ENCODE measurements at regions not wholly inside any gene's neighbourhood (a gene's known extent, or its start where the extent isn't known, plus 50 kb on each side); places are given as distances from the start of the nearest gene placed in this dataset.
A peak's percentile ranks its signal among the peaks of the same experiment; 100 is the strongest.
"Not testable (repeated sequence)": the region's sequence is repeated elsewhere in the genome, so short reads cannot be mapped to it uniquely, and the experiment has no call there.

- no peak overlapping the region for H3K27ac Mint-ChIP-seq
- H3K36me3 ChIP-seq (ENCODE audit: control insufficient read depth in 2 of 2, extremely low read depth in 1 of 2, insufficient read depth in 1 of 2, low read length in 1 of 2) = no peaks in the 10 kb centered on the region
- H3K9me3 ChIP-seq = no peaks in the 10 kb centered on the region
- H3K9me3 Mint-ChIP-seq = peaks cover 0 to 13% (median 10%) of the 10 kb centered on the region in 3 donors
- peaks cover 0 to 8% of the 10 kb centered on the region in 2 experiments for H3K27me3 ChIP-seq (replicated peaks in 1 of 2; ENCODE audit: control insufficient read depth in 2 of 2, extremely low read depth in 1 of 2, insufficient read depth in 2 of 2, low read length in 1 of 2)
- ATAC-seq (replicated peaks in 1 of 4) = no peak
- H3K4me3 Mint-ChIP-seq = no peak overlapping the region
- POLR2A ChIA-PET = no interaction called here
- H3K36me3 Mint-ChIP-seq = no peaks in the 10 kb centered on the region
- peaks cover 7 to 12% of the 10 kb centered on the region in 2 donors for H3K27me3 Mint-ChIP-seq
- no peaks in the 10 kb centered on the region for H3K4me1 Mint-ChIP-seq
- CTCF ChIA-PET = no interaction called here
- no peaks in the 10 kb centered on the region for H3K4me1 ChIP-seq (ENCODE audit: control insufficient read depth in 1 of 2, extremely low read depth in 1 of 2, insufficient read depth in 2 of 2, low read length in 2 of 2)
- no peak overlapping the region for H3K27ac ChIP-seq (ENCODE audit: low read length)
- 82% methylated on average over 6 of the region's 7 CpGs for WGBS (ENCODE audit: insufficient coverage)
- no peak for DNase-seq
- H3K4me3 ChIP-seq (ENCODE audit: control insufficient read depth in 1 of 2, extremely low read depth in 1 of 2, low read length in 1 of 2) = no peak overlapping the region
Observed at GRCh38 chr16:66176111-66176510, 190.4 kb upstream of the CDH5 start.

GRCh38 chr16:66175636-66176035 lies 190.9 kb upstream of the CDH5 start:
- no peaks in the 10 kb centered on the region for H3K36me3 Mint-ChIP-seq
- H3K9me3 ChIP-seq = no peaks in the 10 kb centered on the region
- H3K36me3 ChIP-seq (ENCODE audit: control insufficient read depth in 2 of 2, extremely low read depth in 1 of 2, insufficient read depth in 1 of 2, low read length in 1 of 2) = no peaks in the 10 kb centered on the region
- POLR2A ChIA-PET = no interaction called here
- H3K4me3 Mint-ChIP-seq = no peak overlapping the region
- H3K4me1 Mint-ChIP-seq = no peaks in the 10 kb centered on the region
- H3K27ac ChIP-seq (ENCODE audit: low read length) = no peak overlapping the region
- H3K27me3 Mint-ChIP-seq = peaks cover 7 to 12% of the 10 kb centered on the region in 2 donors
- H3K27me3 ChIP-seq (replicated peaks in 1 of 2; ENCODE audit: control insufficient read depth in 2 of 2, extremely low read depth in 1 of 2, insufficient read depth in 2 of 2, low read length in 1 of 2) = peaks cover 0 to 8% of the 10 kb centered on the region in 2 experiments
- H3K27ac Mint-ChIP-seq = no peak overlapping the region
- WGBS (ENCODE audit: insufficient coverage) = no CpG with 5 or more reads among the region's 4 CpGs
- H3K4me1 ChIP-seq (ENCODE audit: control insufficient read depth in 1 of 2, extremely low read depth in 1 of 2, insufficient read depth in 2 of 2, low read length in 2 of 2) = no peaks in the 10 kb centered on the region
- H3K9me3 Mint-ChIP-seq = peaks cover 0 to 13% (median 10%) of the 10 kb centered on the region in 3 donors
- DNase-seq = no peak
- H3K4me3 ChIP-seq (ENCODE audit: control insufficient read depth in 1 of 2, extremely low read depth in 1 of 2, low read length in 1 of 2) = no peak overlapping the region
- no peak for ATAC-seq (replicated peaks in 1 of 4)
- CTCF ChIA-PET = no interaction called here

GRCh38 chr16:66175058-66175457 lies 191.4 kb upstream of the CDH5 start:
- ChIA-PET CTCF (no interaction called here), POLR2A (no interaction called here)
- H3K4me3 Mint-ChIP-seq = no peak overlapping the region
- H3K27ac Mint-ChIP-seq = peak overlapping the region in 1 of 2 donors; percentile 14
- H3K27ac ChIP-seq (ENCODE audit: low read length) = no peak overlapping the region
- peaks cover 5 to 12% of the 10 kb centered on the region in 2 donors for H3K27me3 Mint-ChIP-seq
- DNase-seq (no peak), ATAC-seq (replicated peaks in 1 of 4) (no peak)
- H3K9me3 Mint-ChIP-seq = peaks cover 0 to 8% (median 7%) of the 10 kb centered on the region in 3 donors
- H3K27me3 ChIP-seq (replicated peaks in 1 of 2; ENCODE audit: control insufficient read depth in 2 of 2, extremely low read depth in 1 of 2, insufficient read depth in 2 of 2, low read length in 1 of 2) = peaks cover 0 to 8% of the 10 kb centered on the region in 2 experiments
- 85% methylated on average over 5 of the region's 5 CpGs for WGBS (ENCODE audit: insufficient coverage)
- no peaks in the 10 kb centered on the region for H3K4me1 ChIP-seq (ENCODE audit: control insufficient read depth in 1 of 2, extremely low read depth in 1 of 2, insufficient read depth in 2 of 2, low read length in 2 of 2)
- no peaks in the 10 kb centered on the region for H3K36me3 ChIP-seq (ENCODE audit: control insufficient read depth in 2 of 2, extremely low read depth in 1 of 2, insufficient read depth in 1 of 2, low read length in 1 of 2)
- no peak overlapping the region for H3K4me3 ChIP-seq (ENCODE audit: control insufficient read depth in 1 of 2, extremely low read depth in 1 of 2, low read length in 1 of 2)
- no peaks in the 10 kb centered on the region for H3K9me3 ChIP-seq
- no peaks in the 10 kb centered on the region for H3K36me3 Mint-ChIP-seq
- no peaks in the 10 kb centered on the region for H3K4me1 Mint-ChIP-seq

GRCh38 chr16:66173796-66174195 lies 192.7 kb upstream of the CDH5 start:
- H3K4me1 ChIP-seq (ENCODE audit: control insufficient read depth in 1 of 2, extremely low read depth in 1 of 2, insufficient read depth in 2 of 2, low read length in 2 of 2); ATAC-seq (replicated peaks in 1 of 4); POLR2A ChIA-PET; H3K27ac ChIP-seq (ENCODE audit: low read length); H3K36me3 ChIP-seq (ENCODE audit: control insufficient read depth in 2 of 2, extremely low read depth in 1 of 2, insufficient read depth in 1 of 2, low read length in 1 of 2); H3K4me1 Mint-ChIP-seq; DNase-seq; H3K27ac Mint-ChIP-seq; H3K9me3 Mint-ChIP-seq; H3K9me3 ChIP-seq; H3K4me3 Mint-ChIP-seq; CTCF ChIA-PET; H3K4me3 ChIP-seq (ENCODE audit: control insufficient read depth in 1 of 2, extremely low read depth in 1 of 2, low read length in 1 of 2); H3K36me3 Mint-ChIP-seq: not testable (repeated sequence)
- H3K27me3 ChIP-seq (replicated peaks in 1 of 2; ENCODE audit: control insufficient read depth in 2 of 2, extremely low read depth in 1 of 2, insufficient read depth in 2 of 2, low read length in 1 of 2) = peaks cover 0 to 10% of the 10 kb centered on the region in 2 experiments
- 85% methylated on average over 7 of the region's 10 CpGs for WGBS (ENCODE audit: insufficient coverage)
- peaks cover 5 to 12% of the 10 kb centered on the region in 2 donors for H3K27me3 Mint-ChIP-seq

GRCh38 chr16:66173181-66173580 lies 193.3 kb upstream of the CDH5 start:
- DNase-seq; H3K36me3 ChIP-seq (ENCODE audit: control insufficient read depth in 2 of 2, extremely low read depth in 1 of 2, insufficient read depth in 1 of 2, low read length in 1 of 2); POLR2A ChIA-PET; H3K4me3 ChIP-seq (ENCODE audit: control insufficient read depth in 1 of 2, extremely low read depth in 1 of 2, low read length in 1 of 2); ATAC-seq (replicated peaks in 1 of 4); CTCF ChIA-PET; H3K9me3 Mint-ChIP-seq; H3K4me1 Mint-ChIP-seq; H3K4me1 ChIP-seq (ENCODE audit: control insufficient read depth in 1 of 2, extremely low read depth in 1 of 2, insufficient read depth in 2 of 2, low read length in 2 of 2); H3K4me3 Mint-ChIP-seq; H3K27ac ChIP-seq (ENCODE audit: low read length); H3K36me3 Mint-ChIP-seq; H3K27ac Mint-ChIP-seq; H3K9me3 ChIP-seq: not testable (repeated sequence)
- 60% methylated on average over 1 of the region's 6 CpGs for WGBS (ENCODE audit: insufficient coverage)
- H3K27me3 ChIP-seq (replicated peaks in 1 of 2; ENCODE audit: control insufficient read depth in 2 of 2, extremely low read depth in 1 of 2, insufficient read depth in 2 of 2, low read length in 1 of 2) = peaks cover 0 to 10% of the 10 kb centered on the region in 2 experiments
- peaks cover 5 to 12% of the 10 kb centered on the region in 2 donors for H3K27me3 Mint-ChIP-seq

GRCh38 chr16:66172463-66172862 lies 194.0 kb upstream of the CDH5 start:
- H3K27ac Mint-ChIP-seq = no peak overlapping the region
- ChIA-PET CTCF (no interaction called here), POLR2A (no interaction called here)
- Histone ChIP-seq H3K36me3 (ENCODE audit: control insufficient read depth in 2 of 2, extremely low read depth in 1 of 2, insufficient read depth in 1 of 2, low read length in 1 of 2) (no peaks in the 10 kb centered on the region), H3K27ac (ENCODE audit: low read length) (no peak overlapping the region), H3K4me1 (ENCODE audit: control insufficient read depth in 1 of 2, extremely low read depth in 1 of 2, insufficient read depth in 2 of 2, low read length in 2 of 2) (no peaks in the 10 kb centered on the region), H3K9me3 (no peaks in the 10 kb centered on the region), H3K4me3 (ENCODE audit: control insufficient read depth in 1 of 2, extremely low read depth in 1 of 2, low read length in 1 of 2) (no peak overlapping the region), H3K27me3 (replicated peaks in 1 of 2; ENCODE audit: control insufficient read depth in 2 of 2, extremely low read depth in 1 of 2, insufficient read depth in 2 of 2, low read length in 1 of 2) (peaks cover 0 to 11% of the 10 kb centered on the region in 2 experiments)
- 71% methylated on average over 2 of the region's 4 CpGs for WGBS (ENCODE audit: insufficient coverage)
- no peaks in the 10 kb centered on the region for H3K36me3 Mint-ChIP-seq
- ATAC-seq (replicated peaks in 1 of 4) (no peak), DNase-seq (no peak)
- H3K27me3 Mint-ChIP-seq = peaks cover 5 to 10% of the 10 kb centered on the region in 2 donors
- H3K4me1 Mint-ChIP-seq = no peaks in the 10 kb centered on the region
- H3K4me3 Mint-ChIP-seq = no peak overlapping the region
- no peaks in the 10 kb centered on the region for H3K9me3 Mint-ChIP-seq

GRCh38 chr16:66171578-66171977 lies 194.9 kb upstream of the CDH5 start:
- ATAC-seq (replicated peaks in 1 of 4) = no peak
- Mint-ChIP-seq H3K4me1 (no peaks in the 10 kb centered on the region), H3K36me3 (no peaks in the 10 kb centered on the region), H3K4me3 (no peak overlapping the region), H3K27ac (no peak overlapping the region), H3K27me3 (peaks cover 8 to 9% of the 10 kb centered on the region in 2 donors), H3K9me3 (no peaks in the 10 kb centered on the region)
- DNase-seq = no peak
- no peaks in the 10 kb centered on the region for H3K9me3 ChIP-seq
- no peaks in the 10 kb centered on the region for H3K4me1 ChIP-seq (ENCODE audit: control insufficient read depth in 1 of 2, extremely low read depth in 1 of 2, insufficient read depth in 2 of 2, low read length in 2 of 2)
- no peak overlapping the region for H3K4me3 ChIP-seq (ENCODE audit: control insufficient read depth in 1 of 2, extremely low read depth in 1 of 2, low read length in 1 of 2)
- peaks cover 0 to 17% of the 10 kb centered on the region in 2 experiments for H3K27me3 ChIP-seq (replicated peaks in 1 of 2; ENCODE audit: control insufficient read depth in 2 of 2, extremely low read depth in 1 of 2, insufficient read depth in 2 of 2, low read length in 1 of 2)
- CTCF ChIA-PET = no interaction called here
- POLR2A ChIA-PET = no interaction called here
- no peak overlapping the region for H3K27ac ChIP-seq (ENCODE audit: low read length)
- no peaks in the 10 kb centered on the region for H3K36me3 ChIP-seq (ENCODE audit: control insufficient read depth in 2 of 2, extremely low read depth in 1 of 2, insufficient read depth in 1 of 2, low read length in 1 of 2)
- WGBS (ENCODE audit: insufficient coverage) = 89% methylated on average over 1 of the region's 3 CpGs

All from T-cell (primary cell).